Activated CD4-positive, alpha-beta memory T cell treated with anti-CD3 and anti-CD28 coated beads, Interleukin-2, amount 10 ng/mL, durations not matched to agents 7 days and 5 days (primary cell): ENCODE measurements at regions not wholly inside any gene's neighbourhood (a gene's known extent, or its start where the extent isn't known, plus 50 kb on each side); places are given as distances from the start of the nearest gene placed in this dataset.

ENCODE experiments used
- CTCF ChIA-PET: fragments of 350-600 bp; sonication (Branson Sonifier 250); formaldehyde crosslinking; loops from one replicate; lab custom pipeline; 2021; ENCODE audit warnings: antibody characterized with exemption, inconsistent platforms; lab: Charles Lee
- POLR2A ChIA-PET: fragments of 350-600 bp; sonication (Branson Sonifier 250); formaldehyde crosslinking; loops from one replicate; lab custom pipeline; 2021; ENCODE audit warnings: antibody characterized with exemption; lab: Charles Lee
- DNase-seq: peaks from one replicate; pipeline ENCODE4 v3.0.0-alpha.2; 2020
- H3K27ac Mint-ChIP-seq: one replicate; pipeline ENCODE4 v1.8.0; 2021; ENCODE audit warnings: mild to moderate bottlenecking, mixed read lengths
- H3K27me3 Mint-ChIP-seq: one replicate; pipeline ENCODE4 v1.8.0; 2021; ENCODE audit warnings: mixed read lengths
- H3K36me3 Mint-ChIP-seq: one replicate; pipeline ENCODE4 v1.8.0; 2021; ENCODE audit warnings: low read depth, mixed read lengths
- H3K4me1 Mint-ChIP-seq: one replicate; pipeline ENCODE4 v1.8.0; 2021; ENCODE audit warnings: mixed read lengths
- H3K4me3 Mint-ChIP-seq: one replicate; pipeline ENCODE4 v1.8.0; 2021; ENCODE audit warnings: mild to moderate bottlenecking, mixed read lengths
- H3K9me3 Mint-ChIP-seq: one replicate; pipeline ENCODE4 v1.8.0; 2021; ENCODE audit warnings: mixed read lengths

DNA sequence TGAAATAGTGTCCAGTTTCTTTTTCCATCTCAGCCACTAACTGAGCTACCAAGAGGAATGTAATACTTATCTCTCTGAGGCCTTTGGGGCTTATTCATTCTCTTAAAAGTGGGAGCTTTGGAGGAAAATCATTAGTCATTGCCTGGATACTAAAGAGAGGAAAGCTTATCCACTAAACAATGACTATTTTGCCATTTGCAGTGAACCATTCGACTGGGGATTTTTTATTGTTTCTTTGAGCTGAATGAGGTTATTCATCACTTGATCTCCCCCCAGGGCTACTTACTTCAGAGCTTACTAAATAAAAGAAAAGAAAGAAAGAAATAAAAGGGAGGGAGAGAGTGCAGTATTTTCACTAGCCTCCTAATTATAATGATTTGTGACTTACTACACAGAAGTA is 1329.5 kb upstream of the TENM3 start:
- Mint-ChIP-seq H3K36me3 (no peaks in the 10 kb centered on the region), H3K4me3 (no peak overlapping the region), H3K9me3 (no peaks in the 10 kb centered on the region), H3K27ac (no peak overlapping the region), H3K4me1 (no peaks in the 10 kb centered on the region), H3K27me3 (no peaks in the 10 kb centered on the region)
- no peak for DNase-seq
- CTCF ChIA-PET = no interaction called here
- POLR2A ChIA-PET = no interaction called here

DNA sequence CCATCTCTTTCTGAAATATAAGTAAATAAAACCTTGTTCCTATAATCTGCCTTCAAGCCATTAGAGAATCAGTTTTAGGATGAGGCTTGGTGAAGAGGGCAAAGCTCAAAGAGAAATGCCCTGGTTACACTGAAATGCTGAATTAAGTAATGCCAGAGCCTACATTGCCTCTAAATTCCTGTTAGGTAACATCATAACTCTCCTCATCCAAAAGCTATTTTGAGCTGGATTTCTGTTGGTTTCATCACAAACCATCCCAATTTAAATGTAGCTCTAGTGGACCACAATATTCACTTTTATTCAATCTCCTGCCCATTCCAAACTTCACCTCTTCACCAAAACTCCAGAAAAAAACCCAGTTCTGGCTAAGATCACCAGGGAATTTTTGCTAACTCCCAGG is 1319.7 kb upstream of the TENM3 start:
- no peak overlapping the region for H3K27ac Mint-ChIP-seq
- no peaks in the 10 kb centered on the region for H3K36me3 Mint-ChIP-seq
- H3K27me3 Mint-ChIP-seq = no peaks in the 10 kb centered on the region
- H3K4me3 Mint-ChIP-seq = no peak overlapping the region
- no peaks in the 10 kb centered on the region for H3K4me1 Mint-ChIP-seq
- DNase-seq = no peak
- H3K9me3 Mint-ChIP-seq = peaks cover 4% of the 10 kb centered on the region
- CTCF ChIA-PET = no interaction called here
- POLR2A ChIA-PET = no interaction called here

DNA sequence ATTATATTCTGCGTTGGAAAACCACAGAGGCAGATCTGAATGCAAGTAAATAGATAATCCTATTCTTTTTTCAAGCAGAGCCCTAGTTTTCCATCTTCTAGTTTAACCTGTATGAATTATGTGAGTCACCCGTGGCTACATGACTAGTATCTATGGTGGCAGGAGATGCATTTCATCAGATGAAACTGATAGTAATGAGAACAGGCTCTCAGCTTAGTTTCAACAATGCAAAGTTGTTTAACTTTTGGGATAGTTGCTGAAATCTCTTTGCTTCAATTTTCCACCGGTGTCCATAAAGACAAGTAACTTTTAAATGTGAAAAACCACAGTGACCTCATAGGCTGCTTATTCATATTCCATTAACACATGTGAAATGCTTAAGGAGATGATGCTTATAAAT is 1317.4 kb upstream of the TENM3 start:
- Mint-ChIP-seq H3K27me3 (no peaks in the 10 kb centered on the region), H3K4me3 (no peak overlapping the region), H3K27ac (no peak overlapping the region), H3K9me3 (peaks cover 5% of the 10 kb centered on the region), H3K4me1 (no peaks in the 10 kb centered on the region), H3K36me3 (no peaks in the 10 kb centered on the region)
- no peak for DNase-seq
- ChIA-PET POLR2A (no interaction called here), CTCF (no interaction called here)

DNA sequence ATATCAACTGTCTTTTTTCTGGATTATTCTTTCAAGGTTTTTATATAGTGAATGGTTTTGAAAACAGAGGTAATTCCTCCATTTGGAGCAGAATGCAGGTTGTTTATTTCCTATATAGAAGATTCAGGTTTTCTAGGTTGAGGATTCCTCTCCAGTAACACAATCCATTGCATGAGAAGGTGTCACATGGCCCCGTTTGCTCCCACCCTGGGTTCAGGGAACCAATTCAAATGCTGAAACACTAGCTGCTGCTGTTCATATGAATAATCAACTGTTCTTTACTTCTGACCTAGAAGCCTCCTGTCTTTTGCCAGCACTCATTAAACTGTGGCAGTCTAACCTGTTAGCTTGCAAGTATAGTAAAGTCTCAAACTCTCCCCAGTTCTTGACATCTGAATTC is 1316.9 kb upstream of the TENM3 start:
- Mint-ChIP-seq H3K4me3 (no peak overlapping the region), H3K36me3 (no peaks in the 10 kb centered on the region), H3K9me3 (peaks cover 5% of the 10 kb centered on the region), H3K4me1 (no peaks in the 10 kb centered on the region), H3K27me3 (no peaks in the 10 kb centered on the region), H3K27ac (no peak overlapping the region)
- no peak for DNase-seq
- POLR2A ChIA-PET = no interaction called here
- CTCF ChIA-PET = no interaction called here

DNA sequence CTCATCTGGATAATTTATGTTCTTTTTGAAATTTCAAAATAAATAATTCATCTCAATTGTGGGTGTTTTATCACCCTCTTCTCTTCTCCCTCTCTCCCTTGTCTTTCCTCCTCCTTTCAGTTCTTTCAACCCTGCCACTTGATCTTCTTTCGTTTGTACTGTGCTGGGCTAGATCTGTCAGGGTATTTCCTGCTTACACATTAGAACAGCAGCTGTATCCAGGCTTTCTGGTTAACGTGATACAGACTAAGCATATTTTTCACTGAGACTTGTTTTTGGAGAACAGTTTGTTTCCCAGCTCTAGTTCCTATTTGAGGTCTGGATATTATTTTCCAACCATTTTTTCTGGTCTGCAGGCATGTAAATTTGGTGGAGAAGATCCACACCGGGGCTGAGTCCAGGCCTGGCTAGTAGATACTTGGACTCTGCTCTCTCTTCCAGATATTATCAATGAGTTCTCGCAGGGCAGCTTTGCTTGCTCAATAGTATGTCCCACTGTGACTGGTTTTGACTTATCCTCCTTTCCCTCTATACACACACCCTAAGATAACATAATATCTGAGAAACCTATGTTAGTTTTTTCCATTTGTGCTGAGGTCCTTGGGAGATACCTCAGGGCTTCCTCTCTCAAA is 1310.7 kb upstream of the TENM3 start:
- Mint-ChIP-seq H3K4me3 (no peak overlapping the region), H3K36me3 (no peaks in the 10 kb centered on the region), H3K27ac (no peak overlapping the region), H3K9me3 (peaks cover 7% of the 10 kb centered on the region), H3K4me1 (no peaks in the 10 kb centered on the region), H3K27me3 (no peaks in the 10 kb centered on the region)
- POLR2A ChIA-PET = no interaction called here
- CTCF ChIA-PET = no interaction called here
- DNase-seq = no peak

DNA sequence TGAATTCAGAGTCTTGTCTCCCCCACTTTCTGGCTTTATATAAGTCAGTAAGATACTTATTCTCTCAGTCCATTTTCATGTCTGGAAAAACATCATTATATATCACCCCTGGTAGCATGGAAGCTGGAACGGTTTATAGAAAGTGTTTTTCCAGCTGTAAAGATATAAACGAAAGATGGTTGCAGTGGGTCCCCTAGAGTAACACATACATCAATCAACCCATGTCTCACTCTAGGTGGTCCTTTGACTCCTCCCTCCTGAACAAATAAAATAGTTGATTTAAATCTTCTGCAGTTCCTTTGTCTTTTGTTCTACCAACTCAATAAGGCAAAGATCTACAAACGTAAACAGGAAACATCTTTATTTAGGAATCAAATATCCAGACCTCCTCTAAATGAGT is 1306.1 kb upstream of the TENM3 start:
- POLR2A ChIA-PET = no interaction called here
- CTCF ChIA-PET = no interaction called here
- H3K27ac Mint-ChIP-seq = no peak overlapping the region
- H3K4me3 Mint-ChIP-seq = no peak overlapping the region
- H3K9me3 Mint-ChIP-seq = peaks cover 5% of the 10 kb centered on the region
- H3K36me3 Mint-ChIP-seq = no peaks in the 10 kb centered on the region
- H3K4me1 Mint-ChIP-seq = no peaks in the 10 kb centered on the region
- H3K27me3 Mint-ChIP-seq = no peaks in the 10 kb centered on the region
- no peak for DNase-seq

DNA sequence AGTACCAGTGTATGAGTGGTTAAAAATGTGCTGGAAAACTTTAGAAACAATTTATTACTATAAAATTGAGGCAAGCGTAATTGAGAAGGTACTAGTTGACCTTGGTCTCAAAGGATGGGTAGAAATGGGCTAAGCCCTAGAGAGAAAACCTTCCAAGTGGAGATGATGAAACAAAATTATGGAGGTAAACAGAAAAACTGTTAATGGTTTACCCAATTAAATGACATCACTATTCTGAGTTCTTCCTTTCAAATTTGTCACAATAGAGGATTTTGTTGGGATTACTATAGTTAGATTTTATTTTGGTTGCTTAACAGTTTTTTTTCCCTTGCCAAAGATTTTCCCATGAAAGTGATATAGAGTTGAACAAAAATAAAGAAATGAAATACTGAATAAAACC is 1302.5 kb upstream of the TENM3 start:
- H3K36me3 Mint-ChIP-seq = no peaks in the 10 kb centered on the region
- no peaks in the 10 kb centered on the region for H3K9me3 Mint-ChIP-seq
- H3K27me3 Mint-ChIP-seq = no peaks in the 10 kb centered on the region
- no peaks in the 10 kb centered on the region for H3K4me1 Mint-ChIP-seq
- no peak overlapping the region for H3K4me3 Mint-ChIP-seq
- no peak overlapping the region for H3K27ac Mint-ChIP-seq
- CTCF ChIA-PET = no interaction called here
- no peak for DNase-seq
- POLR2A ChIA-PET = no interaction called here

DNA sequence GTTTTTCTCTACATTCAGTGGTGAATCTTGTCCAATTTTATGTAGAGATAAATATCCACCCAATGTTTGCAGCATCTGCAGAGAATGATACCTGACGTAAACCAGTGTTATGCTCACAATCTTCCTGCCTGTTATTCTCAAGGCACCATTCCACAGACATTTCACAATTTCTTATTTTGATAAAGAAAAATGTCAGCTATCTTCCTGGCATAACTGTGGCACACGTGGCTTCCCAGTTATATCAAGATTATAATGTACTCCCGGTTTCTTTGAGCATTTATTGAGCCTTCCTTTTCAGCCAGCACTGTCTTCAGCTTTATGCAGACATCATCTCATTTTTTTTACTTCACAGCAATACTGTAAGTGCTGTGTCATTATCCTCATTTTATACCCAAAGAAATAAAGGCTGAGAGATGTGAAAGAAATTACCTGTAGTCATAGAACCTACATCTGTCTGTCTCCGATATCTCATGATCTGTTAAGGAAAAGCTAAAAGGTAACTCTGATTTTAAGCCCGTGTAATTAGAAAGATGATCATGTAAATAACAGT is 1300.8 kb upstream of the TENM3 start:
- CTCF ChIA-PET = no interaction called here
- POLR2A ChIA-PET = no interaction called here
- no peak overlapping the region for H3K27ac Mint-ChIP-seq
- DNase-seq = no peak
- no peak overlapping the region for H3K4me3 Mint-ChIP-seq
- H3K4me1 Mint-ChIP-seq = no peaks in the 10 kb centered on the region
- no peaks in the 10 kb centered on the region for H3K27me3 Mint-ChIP-seq
- H3K9me3 Mint-ChIP-seq = no peaks in the 10 kb centered on the region
- H3K36me3 Mint-ChIP-seq = no peaks in the 10 kb centered on the region

DNA sequence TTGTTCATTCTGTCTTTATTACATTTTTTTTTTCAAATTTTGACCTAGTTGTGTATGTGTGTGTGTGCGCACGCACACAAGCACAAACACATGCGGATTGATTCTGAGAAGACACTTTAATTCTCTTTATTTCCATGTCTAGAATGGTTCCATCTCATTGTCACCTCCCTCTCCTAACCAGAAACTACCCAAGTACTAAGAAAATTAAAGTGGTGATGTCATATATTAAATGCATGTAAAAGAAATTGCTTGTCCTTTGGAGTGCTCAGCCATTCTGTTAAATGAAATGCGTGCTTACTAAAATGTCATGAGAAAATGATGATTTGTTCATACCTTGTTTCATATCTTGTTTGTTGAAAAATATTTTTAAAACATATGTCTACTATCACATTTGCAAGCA is 1297.0 kb upstream of the TENM3 start:
- CTCF ChIA-PET = no interaction called here
- H3K36me3 Mint-ChIP-seq = no peaks in the 10 kb centered on the region
- no peak overlapping the region for H3K4me3 Mint-ChIP-seq
- H3K9me3 Mint-ChIP-seq = no peaks in the 10 kb centered on the region
- no peak for DNase-seq
- no peak overlapping the region for H3K27ac Mint-ChIP-seq
- no peaks in the 10 kb centered on the region for H3K27me3 Mint-ChIP-seq
- POLR2A ChIA-PET = no interaction called here
- H3K4me1 Mint-ChIP-seq = no peaks in the 10 kb centered on the region

DNA sequence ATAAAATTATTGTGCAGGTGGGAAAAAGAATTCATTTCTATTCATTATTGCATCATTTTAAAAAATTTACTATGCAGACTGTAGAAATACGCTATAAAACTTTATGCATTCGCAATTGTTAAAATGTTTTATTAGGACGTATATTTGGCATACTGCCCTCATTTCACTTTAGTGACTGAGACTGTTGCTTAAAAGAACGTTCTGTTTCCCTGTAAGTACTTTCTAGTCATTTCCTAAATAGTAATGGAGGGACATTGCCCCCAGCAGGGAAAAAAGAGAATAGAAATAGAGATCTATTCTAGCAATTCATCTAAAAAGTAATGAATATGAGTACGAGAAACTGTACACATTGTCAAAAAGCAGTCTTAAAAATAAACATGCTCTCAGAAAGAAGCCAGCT is 1295.8 kb upstream of the TENM3 start:
- ChIA-PET CTCF (no interaction called here), POLR2A (no interaction called here)
- H3K27ac Mint-ChIP-seq = no peak overlapping the region
- no peaks in the 10 kb centered on the region for H3K36me3 Mint-ChIP-seq
- DNase-seq = no peak
- H3K9me3 Mint-ChIP-seq = no peaks in the 10 kb centered on the region
- H3K4me3 Mint-ChIP-seq = no peak overlapping the region
- no peaks in the 10 kb centered on the region for H3K4me1 Mint-ChIP-seq
- no peaks in the 10 kb centered on the region for H3K27me3 Mint-ChIP-seq

DNA sequence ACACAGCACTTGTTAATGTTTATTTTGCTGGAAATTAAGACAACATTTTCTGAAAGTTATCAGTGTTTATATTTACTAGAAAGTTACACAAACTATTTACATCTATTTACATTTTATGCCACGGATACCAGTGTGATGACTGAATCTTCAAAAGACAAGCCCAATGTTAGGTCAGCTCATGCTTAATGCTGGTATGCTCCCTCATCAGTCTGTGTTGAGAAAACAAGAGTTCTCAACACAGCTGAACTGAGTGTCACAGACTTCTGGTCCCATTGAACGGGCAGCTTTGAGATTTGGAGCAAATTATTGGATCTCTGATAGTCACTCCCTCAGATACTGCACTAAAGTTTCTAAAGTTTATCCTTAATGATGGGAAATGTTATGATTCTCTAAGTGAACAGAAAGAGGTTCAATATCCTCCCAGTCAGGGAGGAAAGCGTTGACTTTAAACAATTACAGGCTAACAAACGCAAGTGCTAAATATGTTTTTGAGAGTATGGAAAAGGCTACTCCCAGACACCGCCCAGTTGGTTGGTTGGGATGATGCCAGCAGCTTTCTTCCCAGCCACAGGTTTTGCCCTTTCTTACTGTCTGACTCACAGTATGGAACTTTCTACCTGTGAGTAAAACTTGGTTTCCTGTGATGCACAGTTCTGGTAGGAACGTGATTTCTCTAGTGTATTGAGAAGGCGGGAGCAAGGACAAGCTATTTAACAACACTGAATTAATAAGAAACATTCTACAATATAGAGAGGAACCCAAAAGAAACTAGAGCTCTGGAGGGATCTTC is 1293.6 kb upstream of the TENM3 start:
- H3K36me3 Mint-ChIP-seq = no peaks in the 10 kb centered on the region
- H3K27ac Mint-ChIP-seq = no peak overlapping the region
- ChIA-PET CTCF (no interaction called here), POLR2A (no interaction called here)
- no peaks in the 10 kb centered on the region for H3K27me3 Mint-ChIP-seq
- H3K4me3 Mint-ChIP-seq = no peak overlapping the region
- H3K9me3 Mint-ChIP-seq = no peaks in the 10 kb centered on the region
- no peaks in the 10 kb centered on the region for H3K4me1 Mint-ChIP-seq
- no peak for DNase-seq

DNA sequence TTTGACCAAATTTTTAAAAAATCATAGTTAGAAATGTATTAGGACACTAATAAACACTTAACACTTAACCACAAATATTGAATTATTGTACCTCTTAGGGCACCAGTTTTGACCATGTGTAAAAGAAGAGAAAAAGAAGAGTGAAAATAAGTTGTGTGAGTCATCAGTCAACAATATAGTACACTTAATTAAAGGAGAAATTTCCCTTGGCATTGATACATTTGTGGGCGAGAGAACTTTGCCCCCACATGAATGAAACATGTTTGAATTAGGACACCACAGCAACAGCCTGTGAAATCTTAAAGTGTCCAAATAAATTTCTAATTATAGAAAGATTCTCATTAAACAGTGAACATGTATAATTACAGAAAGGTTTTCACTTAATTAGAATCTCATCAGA is 1292.8 kb upstream of the TENM3 start:
- Mint-ChIP-seq H3K9me3 (no peaks in the 10 kb centered on the region), H3K36me3 (no peaks in the 10 kb centered on the region), H3K4me1 (no peaks in the 10 kb centered on the region), H3K4me3 (no peak overlapping the region), H3K27ac (no peak overlapping the region), H3K27me3 (no peaks in the 10 kb centered on the region)
- DNase-seq = no peak
- ChIA-PET CTCF (no interaction called here), POLR2A (no interaction called here)

DNA sequence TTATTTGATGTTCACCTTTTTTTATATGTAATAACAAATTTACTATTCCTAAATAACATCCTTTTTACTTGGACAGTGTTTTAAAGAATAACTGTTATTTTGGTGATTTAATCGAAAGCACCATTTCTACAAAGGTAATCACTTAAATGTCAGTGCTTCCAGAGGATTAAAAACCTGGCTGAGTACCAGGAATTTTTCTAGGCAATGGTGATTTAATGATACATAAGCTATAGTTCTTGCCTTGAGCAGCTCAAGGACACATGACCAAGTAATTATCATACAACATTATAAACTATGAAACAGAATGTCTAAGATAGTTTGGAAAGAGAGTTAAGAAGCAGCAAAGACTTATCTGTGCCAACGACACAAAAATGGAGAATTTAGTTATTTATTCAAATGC is 1291.9 kb upstream of the TENM3 start:
- ChIA-PET CTCF (no interaction called here), POLR2A (no interaction called here)
- DNase-seq = no peak
- Mint-ChIP-seq H3K4me3 (no peak overlapping the region), H3K36me3 (no peaks in the 10 kb centered on the region), H3K27me3 (no peaks in the 10 kb centered on the region), H3K4me1 (no peaks in the 10 kb centered on the region), H3K27ac (no peak overlapping the region), H3K9me3 (no peaks in the 10 kb centered on the region)

DNA sequence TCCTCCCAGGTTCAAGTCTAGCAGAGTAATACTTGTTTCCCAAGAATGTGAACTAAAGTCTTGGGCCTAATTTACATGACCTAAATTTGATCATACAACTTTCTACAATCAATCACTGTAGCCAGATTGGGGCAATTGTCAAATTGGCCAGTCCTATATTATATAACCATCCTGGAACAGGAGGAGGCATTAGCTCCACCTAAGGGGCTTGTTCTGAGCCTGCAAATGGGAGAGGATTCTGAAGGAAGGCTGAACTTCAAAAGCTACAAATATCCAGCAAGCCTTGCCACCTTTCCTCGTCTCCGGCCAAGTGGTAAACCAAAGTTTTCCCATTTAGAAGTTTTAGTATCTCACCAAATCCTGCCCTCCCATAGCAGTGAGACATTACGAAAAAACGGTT is 1289.6 kb upstream of the TENM3 start:
- H3K27me3 Mint-ChIP-seq = no peaks in the 10 kb centered on the region

More for the DNA sequence above, 1289.6 kb upstream of the TENM3 start:
- ChIA-PET POLR2A (no interaction called here), CTCF (no interaction called here)
- DNase-seq = no peak
- Mint-ChIP-seq H3K4me1 (no peaks in the 10 kb centered on the region), H3K27ac (no peak overlapping the region), H3K4me3 (no peak overlapping the region), H3K36me3 (no peaks in the 10 kb centered on the region), H3K9me3 (no peaks in the 10 kb centered on the region)
